Hepatocyte (in vitro differentiated cells): ENCODE measurements at regions not wholly inside any gene's neighbourhood (a gene's known extent, or its start where the extent isn't known, plus 50 kb on each side); places are given as distances from the start of the nearest gene placed in this dataset.

Experiments
- CTCF ChIP-seq: fragments of 200-600 bp; sonication (generic); IDR thresholded peaks from 2 replicates; pipeline ENCODE4 v1.5.1; 2016; ENCODE audit warnings: antibody characterized with exemption, mild to moderate bottlenecking; ENCODE audit not compliant: poor library complexity
- EZH2 ChIP-seq: fragments of 200-600 bp; sonication (generic); IDR thresholded peaks from 2 replicates; pipeline ENCODE4 v1.6.1; 2016; ENCODE audit warnings: antibody characterized with exemption, mild to moderate bottlenecking, borderline replicate concordance
- EZH2phosphoT487 ChIP-seq: fragments of 200-600 bp; sonication (generic); IDR thresholded peaks from one replicate; pipeline ENCODE4 v1.6.1; 2018; ENCODE audit warnings: antibody characterized with exemption, mild to moderate bottlenecking, low read depth, moderate library complexity; ENCODE audit not compliant: unreplicated experiment, severe bottlenecking

DNA sequence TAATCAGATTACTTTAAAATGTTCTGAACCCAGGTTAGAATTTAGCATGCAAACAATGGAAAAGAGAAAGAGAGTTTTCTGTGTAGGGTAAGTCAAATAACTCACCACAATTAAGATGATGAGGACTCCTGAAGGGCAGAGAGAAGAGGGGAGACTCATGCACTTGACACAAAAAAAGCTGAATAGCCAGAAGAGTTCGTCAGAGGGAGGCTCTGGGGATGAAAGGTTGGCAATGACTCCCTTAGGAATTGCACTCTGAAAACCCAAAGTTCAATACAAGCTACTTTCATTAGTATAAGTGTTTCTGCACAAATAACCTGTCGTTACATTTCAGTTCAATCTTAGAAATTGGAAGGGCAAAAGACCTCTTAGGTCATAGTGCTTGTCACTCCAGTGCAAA is 434.4 kb upstream of the PCDH9 start:
- TF ChIP-seq CTCF (no peak), EZH2 (no peak), EZH2phosphoT487 (no peak)
